HG03196 (cell line): ENCODE measurements at regions not wholly inside any gene's neighbourhood (a gene's known extent, or its start where the extent isn't known, plus 50 kb on each side); places are given as distances from the start of the nearest gene placed in this dataset.
"Not testable (repeated sequence)": the region's sequence is repeated elsewhere in the genome, so short reads cannot be mapped to it uniquely, and the experiment has no call there.

Experiments
- ATAC-seq: cut with Tn5 transposase; IDR thresholded peaks from one replicate; pipeline ENCODE4 v1.9.1; 2021; ENCODE audit not compliant: unreplicated experiment

DNA sequence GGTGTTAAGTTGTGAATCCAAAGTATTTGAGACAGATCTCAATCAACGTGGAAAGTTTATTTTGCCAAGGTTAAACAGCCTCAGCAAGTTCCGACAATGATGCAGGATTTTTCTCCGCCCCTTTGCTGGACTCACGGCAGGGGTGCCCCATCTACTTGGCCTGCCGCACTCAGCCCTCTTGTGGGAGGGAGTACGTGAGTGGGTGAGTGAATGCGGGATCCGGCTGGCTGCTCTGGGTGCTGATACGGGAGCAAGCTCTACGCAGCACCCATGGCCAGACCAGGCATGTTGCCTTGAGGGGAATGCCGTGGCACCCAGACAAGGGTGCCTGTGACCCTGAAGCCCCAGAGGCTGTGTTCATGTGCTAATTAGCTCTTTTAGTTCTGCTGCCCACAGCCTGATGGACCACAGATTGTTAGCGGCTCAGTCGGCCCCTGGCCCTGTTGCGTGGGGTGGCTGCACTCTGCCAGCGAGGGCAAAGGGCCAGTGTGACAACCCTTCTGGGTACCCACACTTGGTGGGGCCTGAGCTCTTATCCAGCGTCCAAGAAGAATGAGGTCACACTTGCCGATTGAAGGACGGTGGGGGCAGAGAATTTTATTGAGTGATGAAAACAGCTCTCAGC, 81.2 kb upstream of the FAM153A start:
- not testable (repeated sequence) for ATAC-seq

DNA sequence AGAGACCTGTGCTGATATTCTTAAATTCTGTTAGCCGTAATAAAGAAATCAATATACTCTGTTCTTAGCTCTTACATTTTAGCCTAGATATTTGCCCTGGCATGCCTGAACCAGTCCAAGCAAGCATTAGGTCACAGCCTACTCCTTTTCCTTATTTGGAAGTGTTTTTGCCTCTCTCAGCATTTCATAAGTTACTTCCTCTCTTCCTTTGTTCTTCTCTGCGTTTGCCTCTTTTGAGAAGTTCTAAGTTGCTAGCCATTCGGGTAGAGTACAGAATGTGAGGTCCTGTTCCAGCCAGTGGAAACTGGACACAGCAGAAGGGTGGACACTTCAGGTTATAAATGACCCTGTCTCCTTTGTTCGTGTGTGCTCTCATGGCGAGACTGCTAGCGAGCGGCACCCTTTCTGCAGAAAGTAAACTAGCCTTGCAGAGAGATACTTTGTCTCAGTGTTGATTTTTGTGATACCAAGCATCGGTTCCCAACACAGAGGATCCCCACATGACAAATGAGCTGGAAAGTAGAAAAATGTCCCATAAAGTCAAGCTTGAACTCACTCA, 75.0 kb upstream of the FAM153A start:
- ATAC-seq, result not testable (repeated sequence)

DNA sequence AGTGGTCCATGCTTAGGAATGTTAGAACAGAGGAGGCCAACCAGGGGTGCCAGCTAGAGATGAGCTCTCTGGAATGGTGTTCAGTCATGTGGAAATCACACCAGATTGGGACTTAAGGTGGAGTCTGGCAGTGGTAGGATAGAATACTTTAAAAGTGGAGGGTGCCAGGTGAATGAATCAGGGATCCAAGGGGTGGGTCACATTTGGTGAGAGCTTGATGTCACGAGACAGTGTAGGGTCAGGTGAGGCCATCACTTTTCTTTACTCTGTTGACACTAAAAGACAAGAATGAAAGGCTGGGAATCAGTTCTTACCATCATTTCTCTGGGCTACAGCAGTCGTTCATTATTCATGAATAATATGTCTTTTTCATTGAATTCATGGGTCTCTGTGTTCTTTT, 73.8 kb upstream of the FAM153A start:
- ATAC-seq, result not testable (repeated sequence)

- ATAC-seq, result not testable (repeated sequence)
These were observed 65.2 kb upstream of the FAM153A start for GRCh38 chr5:177847914-177848313.

- not testable (repeated sequence) for ATAC-seq
These were observed 63.9 kb upstream of the FAM153A start for GRCh38 chr5:177846598-177846997.

DNA sequence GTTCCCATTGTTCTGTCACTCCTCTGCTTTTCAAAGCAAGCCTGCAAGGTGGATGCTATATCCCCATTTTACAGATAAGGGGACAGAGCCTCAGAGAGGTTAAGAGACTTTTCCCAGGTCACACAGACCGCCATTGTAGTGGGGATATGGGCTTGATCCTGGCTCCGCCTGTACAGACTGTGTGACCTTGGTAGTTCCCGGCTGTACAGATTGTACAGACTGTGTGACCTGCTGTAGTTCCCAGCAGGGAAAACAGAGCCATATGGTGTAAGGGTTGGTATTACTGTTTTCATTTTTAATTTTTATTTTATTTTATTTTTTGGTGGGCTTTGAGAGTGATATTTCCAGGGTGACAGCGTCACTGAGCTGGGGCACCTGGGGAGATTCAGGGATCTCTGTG, 63.2 kb upstream of the FAM153A start:
- not testable (repeated sequence) for ATAC-seq

DNA sequence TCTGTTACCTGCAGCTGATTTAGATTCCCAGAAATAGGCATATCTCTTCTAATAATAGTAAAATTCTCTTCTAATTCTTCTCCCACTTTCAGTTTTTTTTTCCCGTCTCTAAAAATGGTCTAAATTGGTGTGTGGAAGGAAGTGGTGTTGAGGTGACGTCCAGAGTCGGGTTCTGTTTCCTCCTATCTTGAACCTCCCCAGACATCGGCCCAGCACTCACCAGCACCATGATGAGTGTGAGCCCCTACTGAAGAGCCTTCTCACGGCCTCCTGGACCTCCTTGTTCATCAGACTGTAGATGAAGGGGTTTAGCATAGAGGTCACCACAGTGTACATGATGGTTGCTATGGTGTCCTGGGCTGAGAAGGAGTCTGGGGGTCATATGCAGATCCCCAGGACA, 53.5 kb upstream of the FAM153A start:
- not testable (repeated sequence) for ATAC-seq
